Activated CD8-positive, alpha-beta T cell treated with anti-CD3 and anti-CD28 coated beads for 36 hours (primary cell): ENCODE measurements at regions not wholly inside any gene's neighbourhood (a gene's known extent, or its start where the extent isn't known, plus 50 kb on each side); places are given as distances from the start of the nearest gene placed in this dataset.
A peak's percentile ranks its signal among the peaks of the same experiment; 100 is the strongest.

Source experiments
- ATAC-seq: fragments of 200-7000 bp; cut with Tn5 transposase; one replicate; pipeline ENCODE4 v1.10.0; 2021; ENCODE audit warnings: mild to moderate bottlenecking, moderate library complexity
- CTCF ChIA-PET: fragments of 350-600 bp; sonication (Branson Sonifier 250); formaldehyde crosslinking; loops from one replicate; lab custom pipeline; 2021; ENCODE audit warnings: antibody characterized with exemption; lab: Charles Lee
- POLR2A ChIA-PET: fragments of 350-600 bp; sonication (Branson Sonifier 250); formaldehyde crosslinking; loops from one replicate; lab custom pipeline; 2021; ENCODE audit warnings: antibody characterized with exemption; lab: Charles Lee
- DNase-seq: peaks from one replicate; pipeline ENCODE4 v3.0.0-alpha.2; 2020
- H3K27ac Mint-ChIP-seq: one replicate; pipeline ENCODE4 v1.8.0; 2021; ENCODE audit warnings: mild to moderate bottlenecking, mixed read lengths
- H3K27me3 Mint-ChIP-seq: one replicate; pipeline ENCODE4 v1.8.0; 2021; ENCODE audit warnings: mixed read lengths
- H3K36me3 Mint-ChIP-seq: one replicate; pipeline ENCODE4 v1.8.0; 2021; ENCODE audit warnings: low read depth, mixed read lengths
- H3K4me1 Mint-ChIP-seq: one replicate; pipeline ENCODE4 v1.8.0; 2021; ENCODE audit warnings: low read depth, mixed read lengths
- H3K4me3 Mint-ChIP-seq: one replicate; pipeline ENCODE4 v1.8.0; 2021; ENCODE audit warnings: mild to moderate bottlenecking, moderate library complexity, mixed read lengths
- H3K9me3 Mint-ChIP-seq: one replicate; pipeline ENCODE4 v1.8.0; 2021; ENCODE audit warnings: mixed read lengths
- intact Hi-C: fragments of 100-400 bp; cut with micrococcal nuclease; formaldehyde crosslinking; loops from one replicate; pipeline ENCODE4 v1.10.0; 2022
- TF ChIP-seq, protein P1 (sequence below): fragments of 200-600 bp; IDR thresholded peaks from one replicate; pipeline ENCODE4 v1.8.0; 2022; ENCODE audit warnings: antibody characterized with exemption, mild to moderate bottlenecking

DNA sequence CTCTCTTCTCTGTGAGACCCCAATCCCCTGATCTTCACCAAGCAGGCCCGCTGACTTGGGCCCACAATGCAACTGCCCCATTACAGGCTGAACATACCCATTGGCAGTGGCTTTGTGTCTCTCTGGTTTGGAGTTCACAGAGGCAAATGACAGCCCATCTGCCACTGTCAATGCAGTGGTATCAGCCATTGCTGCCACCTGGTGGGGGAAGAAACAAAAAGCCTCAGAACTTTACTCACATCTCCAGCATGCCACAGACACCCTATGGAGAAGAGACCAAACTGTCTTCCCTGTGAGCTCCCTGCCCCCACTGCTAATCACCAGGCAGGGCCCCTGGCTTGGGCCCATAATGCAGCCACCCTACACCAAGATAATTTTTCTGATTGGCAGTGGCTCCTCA lies 729.3 kb upstream of the ACTRT1 start:
- Mint-ChIP-seq H3K4me1 (peaks cover 6% of the 10 kb centered on the region), H3K27me3 (no peaks in the 10 kb centered on the region), H3K27ac (no peak overlapping the region), H3K9me3 (no peaks in the 10 kb centered on the region), H3K4me3 (no peak overlapping the region), H3K36me3 (no peaks in the 10 kb centered on the region)
- intact Hi-C loops = no loop called here
- CTCF ChIA-PET = interaction anchor here (0.9 kb wide), 1 partner anchor 36 kb away, joined by 5 read pairs; no protein-coding TSS in a partner anchor
- DNase-seq = peak; percentile 30
- no peak for ATAC-seq
- TF ChIP-seq, protein P1, sequence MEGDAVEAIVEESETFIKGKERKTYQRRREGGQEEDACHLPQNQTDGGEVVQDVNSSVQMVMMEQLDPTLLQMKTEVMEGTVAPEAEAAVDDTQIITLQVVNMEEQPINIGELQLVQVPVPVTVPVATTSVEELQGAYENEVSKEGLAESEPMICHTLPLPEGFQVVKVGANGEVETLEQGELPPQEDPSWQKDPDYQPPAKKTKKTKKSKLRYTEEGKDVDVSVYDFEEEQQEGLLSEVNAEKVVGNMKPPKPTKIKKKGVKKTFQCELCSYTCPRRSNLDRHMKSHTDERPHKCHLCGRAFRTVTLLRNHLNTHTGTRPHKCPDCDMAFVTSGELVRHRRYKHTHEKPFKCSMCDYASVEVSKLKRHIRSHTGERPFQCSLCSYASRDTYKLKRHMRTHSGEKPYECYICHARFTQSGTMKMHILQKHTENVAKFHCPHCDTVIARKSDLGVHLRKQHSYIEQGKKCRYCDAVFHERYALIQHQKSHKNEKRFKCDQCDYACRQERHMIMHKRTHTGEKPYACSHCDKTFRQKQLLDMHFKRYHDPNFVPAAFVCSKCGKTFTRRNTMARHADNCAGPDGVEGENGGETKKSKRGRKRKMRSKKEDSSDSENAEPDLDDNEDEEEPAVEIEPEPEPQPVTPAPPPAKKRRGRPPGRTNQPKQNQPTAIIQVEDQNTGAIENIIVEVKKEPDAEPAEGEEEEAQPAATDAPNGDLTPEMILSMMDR = no peak
- POLR2A ChIA-PET = no interaction called here

DNA sequence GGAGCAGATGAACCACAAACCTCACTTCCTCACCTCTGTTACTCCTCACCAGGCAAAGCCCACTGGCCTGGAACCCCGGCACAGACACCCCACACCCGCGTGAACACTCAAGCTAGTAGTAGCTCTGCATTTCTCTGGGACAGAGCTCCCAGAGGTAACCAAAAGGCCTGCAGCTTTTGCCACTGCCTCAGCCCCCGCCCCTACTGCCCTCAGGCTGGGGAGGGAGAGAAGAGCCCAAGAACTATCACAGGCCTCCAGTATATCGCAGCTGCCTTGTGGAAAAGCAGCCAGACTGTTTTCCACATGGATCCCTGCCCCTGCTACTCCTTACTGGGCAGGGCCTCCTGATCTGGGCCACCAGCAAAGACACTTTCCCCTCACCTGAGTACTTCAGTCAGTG lies 728.7 kb upstream of the ACTRT1 start:
- Mint-ChIP-seq H3K4me3 (no peak overlapping the region), H3K27me3 (no peaks in the 10 kb centered on the region), H3K27ac (no peak overlapping the region), H3K36me3 (no peaks in the 10 kb centered on the region), H3K9me3 (no peaks in the 10 kb centered on the region), H3K4me1 (peaks cover 6% of the 10 kb centered on the region)
- no peak for DNase-seq
- intact Hi-C loops = no loop called here
- TF ChIP-seq, protein P1 = no peak
- ATAC-seq = no peak
- POLR2A ChIA-PET = no interaction called here
- CTCF ChIA-PET = no interaction called here

- ATAC-seq (no peak), DNase-seq (no peak)
- POLR2A ChIA-PET = no interaction called here
- H3K4me3 Mint-ChIP-seq = no peak overlapping the region
- H3K4me1 Mint-ChIP-seq = no peaks in the 10 kb centered on the region
- H3K9me3 Mint-ChIP-seq = no peaks in the 10 kb centered on the region
- intact Hi-C loops = no loop called here
- CTCF ChIA-PET = no interaction called here
- TF ChIP-seq, protein P1 = no peak
- H3K36me3 Mint-ChIP-seq = no peaks in the 10 kb centered on the region
- H3K27me3 Mint-ChIP-seq = no peaks in the 10 kb centered on the region
- H3K27ac Mint-ChIP-seq = no peak overlapping the region
Observed at GRCh38 chrX:128769495-128769894, 717.3 kb upstream of the ACTRT1 start.

DNA sequence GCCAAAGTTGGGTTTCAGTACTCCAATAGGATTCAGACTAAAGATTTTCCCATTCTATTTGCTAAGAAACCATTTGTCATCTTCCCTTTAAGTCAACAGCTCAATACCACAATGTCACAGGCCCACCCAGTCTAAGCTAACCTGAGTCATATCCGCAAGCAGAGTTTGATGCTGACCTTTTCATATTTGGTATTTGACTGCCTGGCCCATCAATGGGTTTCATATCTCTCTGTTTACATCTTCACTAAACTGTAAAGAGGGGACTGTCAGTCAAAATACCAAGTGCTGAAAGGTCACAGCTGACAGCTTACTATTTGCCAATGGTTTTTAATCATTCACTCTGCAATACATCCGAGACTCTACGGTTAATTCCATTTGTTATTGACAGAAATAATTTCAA lies 707.5 kb upstream of the ACTRT1 start:
- POLR2A ChIA-PET = no interaction called here
- Mint-ChIP-seq H3K27ac (no peak overlapping the region), H3K4me1 (no peaks in the 10 kb centered on the region), H3K4me3 (no peak overlapping the region), H3K9me3 (no peaks in the 10 kb centered on the region), H3K36me3 (no peaks in the 10 kb centered on the region), H3K27me3 (peaks cover 2% of the 10 kb centered on the region)
- no peak for DNase-seq
- TF ChIP-seq, protein P1 = no peak
- intact Hi-C loops = no loop called here
- ATAC-seq = no peak
- CTCF ChIA-PET = no interaction called here

GRCh38 chrX:128759177-128759576 lies 707.0 kb upstream of the ACTRT1 start:
- Mint-ChIP-seq H3K4me1 (no peaks in the 10 kb centered on the region), H3K27ac (no peak overlapping the region), H3K4me3 (no peak overlapping the region), H3K9me3 (no peaks in the 10 kb centered on the region), H3K27me3 (no peaks in the 10 kb centered on the region), H3K36me3 (no peaks in the 10 kb centered on the region)
- ATAC-seq (no peak), DNase-seq (no peak)
- POLR2A ChIA-PET = no interaction called here
- intact Hi-C loops = no loop called here
- TF ChIP-seq, protein P1 = no peak
- CTCF ChIA-PET = no interaction called here
